Activated naive CD4-positive, alpha-beta T cell treated with anti-CD3 and anti-CD28 coated beads for 36 hours (primary cell): ENCODE measurements at regions not wholly inside any gene's neighbourhood (a gene's known extent, or its start where the extent isn't known, plus 50 kb on each side); places are given as distances from the start of the nearest gene placed in this dataset.

Experiments
- CTCF ChIA-PET: fragments of 350-600 bp; sonication (Branson Sonifier 250); formaldehyde crosslinking; loops from one replicate; lab custom pipeline; 2021; ENCODE audit warnings: antibody characterized with exemption; lab: Charles Lee
- DNase-seq: peaks from one replicate; pipeline ENCODE4 v3.0.0-alpha.2; 2020
- H3K27ac Mint-ChIP-seq: one replicate; pipeline ENCODE4 v1.8.0; 2021; ENCODE audit warnings: mild to moderate bottlenecking, mixed read lengths
- H3K27me3 Mint-ChIP-seq: one replicate; pipeline ENCODE4 v1.8.0; 2021; ENCODE audit warnings: low read depth, mixed read lengths
- H3K36me3 Mint-ChIP-seq: one replicate; pipeline ENCODE4 v1.8.0; 2021; ENCODE audit warnings: low read depth, mixed read lengths
- H3K4me1 Mint-ChIP-seq: one replicate; pipeline ENCODE4 v1.8.0; 2021; ENCODE audit warnings: low read depth, mixed read lengths
- H3K4me3 Mint-ChIP-seq: one replicate; pipeline ENCODE4 v1.8.0; 2021; ENCODE audit warnings: mild to moderate bottlenecking, moderate library complexity, mixed read lengths
- H3K9me3 Mint-ChIP-seq: one replicate; pipeline ENCODE4 v1.8.0; 2021; ENCODE audit warnings: mixed read lengths
- intact Hi-C: fragments of 100-400 bp; cut with micrococcal nuclease; formaldehyde crosslinking; loops from one replicate; pipeline ENCODE4 v1.15.1; 2023

DNA sequence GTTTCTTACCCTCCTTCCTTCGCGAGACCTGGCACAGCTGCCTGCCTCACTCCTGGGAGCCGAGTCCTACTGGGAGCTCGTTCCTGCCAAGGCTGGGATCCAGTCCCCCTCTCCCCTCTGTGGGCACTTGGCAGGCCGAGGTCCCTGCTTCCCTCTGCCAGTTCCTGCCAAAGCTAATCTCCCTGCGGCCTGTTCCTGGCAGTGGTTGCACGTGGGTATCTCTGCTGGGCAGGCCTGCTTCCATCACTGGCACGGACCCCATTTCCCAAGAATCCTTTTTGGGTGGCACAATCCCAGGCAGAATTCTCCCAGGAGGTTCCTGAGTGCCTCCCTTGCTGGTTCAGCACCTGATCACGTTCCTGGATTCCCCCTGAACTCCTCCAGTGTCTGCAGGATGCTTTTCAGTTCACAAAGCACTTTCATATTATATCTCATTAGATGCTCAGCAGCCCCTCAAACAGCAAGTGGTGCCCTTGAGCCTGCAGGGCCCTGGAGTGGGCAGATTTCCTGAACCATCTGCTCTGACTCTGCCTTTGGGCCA, 96.5 kb downstream of the RRM1 start:
- intact Hi-C loops = no loop called here
- Mint-ChIP-seq H3K27ac (no peak overlapping the region), H3K27me3 (peaks cover 9% of the 10 kb centered on the region), H3K36me3 (no peaks in the 10 kb centered on the region), H3K4me1 (peaks cover 2% of the 10 kb centered on the region), H3K9me3 (no peaks in the 10 kb centered on the region), H3K4me3 (no peak overlapping the region)
- no peak for DNase-seq
- CTCF ChIA-PET = no interaction called here

DNA sequence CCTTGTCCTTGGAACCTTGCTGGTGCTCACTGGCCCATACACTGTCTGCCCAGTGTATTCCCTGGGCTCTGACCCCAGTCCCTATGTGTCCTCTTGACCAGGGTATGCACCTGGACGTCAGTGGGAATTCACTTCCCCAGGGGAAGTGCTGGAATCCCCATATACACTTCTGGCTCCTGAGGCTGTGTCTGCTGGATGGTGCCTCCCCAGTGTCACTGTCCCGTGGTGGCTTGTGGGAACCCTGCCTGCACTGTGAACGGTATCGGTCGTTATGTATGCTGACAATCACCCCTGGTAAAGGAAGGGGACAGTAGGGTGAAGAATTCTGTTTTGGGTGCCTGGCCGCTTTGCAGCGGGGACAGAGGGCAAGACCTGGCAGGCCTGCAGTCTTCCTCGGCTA, 95.9 kb downstream of the RRM1 start:
- H3K36me3 Mint-ChIP-seq = no peaks in the 10 kb centered on the region
- no peak overlapping the region for H3K4me3 Mint-ChIP-seq
- peaks cover 2% of the 10 kb centered on the region for H3K4me1 Mint-ChIP-seq
- H3K9me3 Mint-ChIP-seq = no peaks in the 10 kb centered on the region
- intact Hi-C loops = no loop called here
- peaks cover 9% of the 10 kb centered on the region for H3K27me3 Mint-ChIP-seq
- no peak for DNase-seq
- H3K27ac Mint-ChIP-seq = no peak overlapping the region
- CTCF ChIA-PET = no interaction called here

GRCh38 chr11:4190098-4190497, 95.5 kb downstream of the RRM1 start:
- no peak overlapping the region for H3K4me3 Mint-ChIP-seq
- no peaks in the 10 kb centered on the region for H3K36me3 Mint-ChIP-seq
- intact Hi-C loops = no loop called here
- CTCF ChIA-PET = no interaction called here
- H3K27me3 Mint-ChIP-seq = peaks cover 9% of the 10 kb centered on the region
- no peak overlapping the region for H3K27ac Mint-ChIP-seq
- peaks cover 2% of the 10 kb centered on the region for H3K4me1 Mint-ChIP-seq
- H3K9me3 Mint-ChIP-seq = no peaks in the 10 kb centered on the region
- DNase-seq = no peak
